ENCODE measurements at regions not wholly inside any gene's neighbourhood (a gene's known extent, or its start where the extent isn't known, plus 50 kb on each side); places are given as distances from the start of the nearest gene placed in this dataset.

DNA sequence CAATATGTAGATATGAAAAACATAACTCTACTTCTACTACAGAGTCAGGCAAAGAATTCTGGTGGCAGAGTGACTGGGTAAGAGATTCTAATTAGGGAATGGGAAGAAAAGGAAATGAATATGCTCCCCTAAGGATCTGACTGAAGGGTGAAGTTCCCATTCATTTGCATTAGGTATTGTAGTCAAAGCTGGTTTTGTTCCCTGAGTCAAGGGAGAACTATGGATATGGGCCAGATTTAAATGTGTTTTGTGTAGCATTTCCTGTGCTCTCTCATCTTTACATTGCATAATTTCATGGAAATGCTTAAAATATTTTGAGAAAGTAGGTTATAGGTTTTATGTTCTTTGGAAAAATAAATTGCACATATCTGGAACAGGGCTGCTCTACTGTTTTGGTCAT, 299.7 kb downstream of the BTBD3 start:
- intact Hi-C loops (cut with DNase I): no loop called here
- no peak overlapping the region for H3K27ac ChIP-seq
- DNase-seq: no peak
- no peak overlapping the region for H3K4me3 ChIP-seq
- H3K27me3 ChIP-seq: no peaks in the 10 kb centered on the region
- no peaks in the 10 kb centered on the region for H3K36me3 ChIP-seq
- no peaks in the 10 kb centered on the region for H3K4me1 ChIP-seq (ENCODE audit: insufficient read depth)
- no peak for TF ChIP-seq POLR2A (IDR thresholded peaks at IDR 0.05)
- no peak for TF ChIP-seq CTCF (IDR thresholded peaks at IDR 0.05)
- TF ChIP-seq EP300 (IDR thresholded peaks at IDR 0.05): no peak
- no peaks in the 10 kb centered on the region for H3K9me3 ChIP-seq

DNA sequence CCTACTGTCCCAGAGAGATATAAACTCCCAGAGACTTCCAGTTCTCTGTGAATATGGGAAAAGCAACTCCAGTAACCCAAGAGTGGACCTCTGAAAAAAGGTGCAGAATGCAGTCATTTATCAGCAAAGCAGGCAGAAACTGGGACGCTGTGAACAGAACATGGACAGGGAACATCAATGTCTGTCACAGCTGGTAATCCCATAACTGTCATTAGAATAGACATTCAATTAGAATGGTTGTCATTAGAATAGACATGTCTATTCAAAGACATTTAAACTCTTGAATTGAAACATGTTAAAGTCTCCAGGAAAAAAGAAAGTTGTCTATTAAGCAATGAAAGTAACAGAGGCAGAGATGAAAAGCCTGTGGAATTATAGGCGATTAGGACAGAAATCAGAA, 302.1 kb downstream of the BTBD3 start:
- no peaks in the 10 kb centered on the region for H3K27me3 ChIP-seq
- 88 to 95% (median 90%) methylated on average over 2 of the region's 2 CpGs for WGBS, 3 donors
- H3K9me3 ChIP-seq: no peaks in the 10 kb centered on the region
- peaks cover 2% of the 10 kb centered on the region for H3K4me1 ChIP-seq (ENCODE audit: insufficient read depth)
- TF ChIP-seq POLR2A (IDR thresholded peaks at IDR 0.05) (no peak), CTCF (IDR thresholded peaks at IDR 0.05) (no peak), EP300 (IDR thresholded peaks at IDR 0.05) (no peak)
- DNase-seq: no peak
- no peak overlapping the region for H3K27ac ChIP-seq
- intact Hi-C loops (cut with DNase I): no loop called here
- no peaks in the 10 kb centered on the region for H3K36me3 ChIP-seq
- no peak overlapping the region for H3K4me3 ChIP-seq

DNA sequence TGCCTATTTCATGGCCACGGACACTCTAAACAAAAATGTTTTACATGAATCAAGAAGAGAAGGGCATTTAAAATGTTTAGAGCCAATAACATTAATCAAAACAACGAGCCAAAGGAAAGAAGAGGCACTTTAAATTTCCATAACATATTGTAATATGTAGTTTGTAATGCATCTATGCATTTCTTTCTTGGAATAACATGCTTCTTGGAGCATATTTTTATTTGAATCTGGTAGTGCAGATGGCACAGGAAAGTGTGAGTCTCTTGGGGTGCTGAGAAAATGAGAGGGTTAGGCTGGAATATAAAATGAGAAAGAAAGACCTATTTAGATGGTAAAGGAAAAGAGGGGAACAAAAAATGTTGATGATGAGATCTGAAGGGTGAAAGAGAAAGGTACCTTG, 305.4 kb downstream of the BTBD3 start:
- TF ChIP-seq CTCF (IDR thresholded peaks at IDR 0.05): no peak
- TF ChIP-seq POLR2A (IDR thresholded peaks at IDR 0.05): no peak
- no peak for TF ChIP-seq EP300 (IDR thresholded peaks at IDR 0.05)
- no peaks in the 10 kb centered on the region for H3K9me3 ChIP-seq
- H3K4me3 ChIP-seq: no peak overlapping the region
- H3K36me3 ChIP-seq: no peaks in the 10 kb centered on the region
- no peak for DNase-seq
- H3K27me3 ChIP-seq: no peaks in the 10 kb centered on the region
- peaks cover 2% of the 10 kb centered on the region for H3K4me1 ChIP-seq (ENCODE audit: insufficient read depth)
- intact Hi-C loops (cut with DNase I): no loop called here
- 71 to 86% (median 76%) methylated on average over 2 of the region's 2 CpGs for WGBS, 3 donors
- no peak overlapping the region for H3K27ac ChIP-seq

DNA sequence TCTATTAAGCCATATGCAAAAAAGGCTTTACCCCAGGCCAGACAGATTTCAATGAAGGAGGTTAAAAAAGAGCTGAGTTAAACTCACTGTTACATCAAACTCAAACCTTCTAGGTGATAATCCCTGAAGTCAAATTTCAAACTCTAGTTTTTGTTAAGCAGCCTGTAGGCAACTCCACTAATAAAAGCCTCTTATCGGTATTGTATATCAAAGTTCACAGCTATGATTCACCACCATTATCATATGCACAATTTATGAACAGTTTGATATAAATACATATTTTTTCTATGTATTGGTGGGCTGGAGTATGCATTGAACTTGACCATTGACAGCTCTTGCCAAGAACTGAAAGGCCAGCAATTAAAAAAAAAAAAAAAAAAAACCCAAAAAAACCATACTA, 308.2 kb downstream of the BTBD3 start:
- H3K36me3 ChIP-seq: no peaks in the 10 kb centered on the region
- no peak overlapping the region for H3K4me3 ChIP-seq
- TF ChIP-seq POLR2A (IDR thresholded peaks at IDR 0.05): no peak
- no peak for TF ChIP-seq EP300 (IDR thresholded peaks at IDR 0.05)
- TF ChIP-seq CTCF (IDR thresholded peaks at IDR 0.05): no peak
- intact Hi-C loops (cut with DNase I): no loop called here
- H3K9me3 ChIP-seq: no peaks in the 10 kb centered on the region
- no peaks in the 10 kb centered on the region for H3K27me3 ChIP-seq
- H3K4me1 ChIP-seq (ENCODE audit: insufficient read depth): peaks cover 2% of the 10 kb centered on the region
- H3K27ac ChIP-seq: no peak overlapping the region
- WGBS, 3 donors: 83 to 96% (median 85%) methylated on average over 1 of the region's 1 CpG
- DNase-seq: no peak

DNA sequence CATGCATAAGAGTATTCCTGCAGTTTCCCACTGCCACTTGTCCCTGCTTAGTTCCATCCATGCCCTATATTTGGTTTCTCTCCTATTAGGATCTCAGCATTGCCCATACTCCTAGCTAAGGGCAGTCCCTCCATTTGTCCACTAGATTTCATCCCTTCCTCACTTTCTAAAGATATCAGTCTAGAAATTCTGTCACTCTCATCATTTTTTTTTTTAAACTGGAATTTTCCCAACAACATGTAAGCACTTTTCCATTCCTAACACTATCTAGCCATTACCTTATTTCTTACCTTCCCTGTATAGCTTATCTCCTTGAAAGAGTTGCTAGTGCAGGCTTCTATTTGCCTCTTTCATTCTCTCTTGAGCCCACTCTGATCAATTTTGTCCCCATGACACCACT, 312.2 kb downstream of the BTBD3 start:
- H3K4me3 ChIP-seq: no peak overlapping the region
- TF ChIP-seq POLR2A (IDR thresholded peaks at IDR 0.05): no peak
- TF ChIP-seq EP300 (IDR thresholded peaks at IDR 0.05): no peak
- TF ChIP-seq CTCF (IDR thresholded peaks at IDR 0.05): no peak
- H3K27me3 ChIP-seq: no peaks in the 10 kb centered on the region
- H3K9me3 ChIP-seq: no peaks in the 10 kb centered on the region
- intact Hi-C loops (cut with DNase I): no loop called here
- DNase-seq: no peak
- H3K4me1 ChIP-seq (ENCODE audit: insufficient read depth): no peaks in the 10 kb centered on the region
- no peak overlapping the region for H3K27ac ChIP-seq
- H3K36me3 ChIP-seq: no peaks in the 10 kb centered on the region
